ENCODE measurements at regions not wholly inside any gene's neighbourhood (a gene's known extent, or its start where the extent isn't known, plus 50 kb on each side); places are given as distances from the start of the nearest gene placed in this dataset.
"Not testable (repeated sequence)": the region's sequence is repeated elsewhere in the genome, so short reads cannot be mapped to it uniquely, and the experiment has no call there.

GRCh38 chr1:184170719-184171118 is 119.2 kb downstream of the TSEN15 start:
- DNase-seq (ENCODE audit: low read depth): no peak
- no peak for TF ChIP-seq CTCF (IDR thresholded peaks at IDR 0.05; ENCODE audit: insufficient read depth, low read length)
- no peak overlapping the region for H3K4me3 ChIP-seq (ENCODE audit: low read depth, low read length)

GRCh38 chr1:184176058-184176457 is 124.5 kb downstream of the TSEN15 start:
- no peak for TF ChIP-seq CTCF (IDR thresholded peaks at IDR 0.05; ENCODE audit: insufficient read depth, low read length)
- no peak for DNase-seq (ENCODE audit: low read depth)
- no peak overlapping the region for H3K4me3 ChIP-seq (ENCODE audit: low read depth, low read length)

GRCh38 chr1:184181044-184181443 is 129.5 kb downstream of the TSEN15 start:
- H3K4me3 ChIP-seq (ENCODE audit: low read depth, low read length): no peak overlapping the region
- DNase-seq (ENCODE audit: low read depth): no peak
- no peak for TF ChIP-seq CTCF (IDR thresholded peaks at IDR 0.05; ENCODE audit: insufficient read depth, low read length)

DNA sequence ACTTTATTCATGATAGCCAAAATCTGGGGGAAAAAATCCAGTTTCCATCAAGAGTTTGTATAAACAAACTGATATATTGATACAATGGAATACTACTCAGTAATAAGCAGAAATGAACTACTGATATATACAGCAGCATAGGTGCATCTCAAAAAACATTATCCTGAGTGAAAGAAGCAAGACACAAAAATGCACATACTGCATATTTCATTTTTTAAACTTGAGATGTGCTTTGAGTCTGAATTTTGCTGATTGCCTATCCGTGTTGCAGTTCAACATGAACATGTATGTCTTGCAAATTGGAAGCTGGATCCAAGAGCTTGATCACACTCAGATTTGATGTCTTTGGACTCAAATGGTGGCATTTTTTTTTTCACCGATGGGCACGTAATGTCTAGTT is 132.4 kb downstream of the TSEN15 start:
- TF ChIP-seq CTCF (IDR thresholded peaks at IDR 0.05; ENCODE audit: insufficient read depth, low read length): no peak
- no peak for DNase-seq (ENCODE audit: low read depth)
- no peak overlapping the region for H3K4me3 ChIP-seq (ENCODE audit: low read depth, low read length)

GRCh38 chr1:184184614-184185013 is 133.1 kb downstream of the TSEN15 start:
- not testable (repeated sequence) for DNase-seq (ENCODE audit: low read depth); H3K4me3 ChIP-seq (ENCODE audit: low read depth, low read length)

GRCh38 chr1:184185347-184185746 is 133.8 kb downstream of the TSEN15 start:
- TF ChIP-seq CTCF (IDR thresholded peaks at IDR 0.05; ENCODE audit: insufficient read depth, low read length): no peak
- H3K4me3 ChIP-seq (ENCODE audit: low read depth, low read length): no peak overlapping the region
- DNase-seq (ENCODE audit: low read depth): no peak

- no peak overlapping the region for H3K4me3 ChIP-seq (ENCODE audit: low read depth, low read length)
- TF ChIP-seq CTCF (IDR thresholded peaks at IDR 0.05; ENCODE audit: insufficient read depth, low read length): no peak
- no peak for DNase-seq (ENCODE audit: low read depth)
These were observed 134.6 kb downstream of the TSEN15 start for GRCh38 chr1:184186167-184186566.

Measured in fibroblast of the aortic adventitia (primary cell).